HL-60 (cell line): ENCODE measurements at regions not wholly inside any gene's neighbourhood (a gene's known extent, or its start where the extent isn't known, plus 50 kb on each side); places are given as distances from the start of the nearest gene placed in this dataset.

Source experiments
- DNase-seq, 2 experiments: peaks; one replicate each; pipeline ENCODE4 v3.0.0-alpha.2; 2010 to 2020; ENCODE audit warnings: low read depth in 1 of 2, low spot score in 1 of 2
- H3K27ac ChIP-seq: fragments of 250-450 bp; sonication (Bioruptor Pico); replicated peaks from 2 replicates; pipeline ENCODE4 v1.5.1; 2020; ENCODE audit warnings: mild to moderate bottlenecking, moderate library complexity
- H3K27me3 ChIP-seq: fragments of 250-450 bp; sonication (Bioruptor Pico); 2 replicates; pipeline ENCODE4 v1.5.1; 2021; ENCODE audit warnings: mild to moderate bottlenecking, moderate library complexity; ENCODE audit not compliant: insufficient read depth, poor library complexity, severe bottlenecking
- H3K4me3 ChIP-seq: replicated peaks from 2 replicates; pipeline ENCODE4 v1.5.1; 2011; ENCODE audit warnings: mild to moderate bottlenecking, control low read depth, low read length; ENCODE audit not compliant: insufficient read depth
- CTCF ChIP-seq: IDR thresholded peaks from one replicate; pipeline ENCODE4 v1.5.1; 2011; ENCODE audit warnings: low read length, control low read depth, inconsistent platforms; ENCODE audit not compliant: insufficient read depth
- GABPA ChIP-seq: IDR thresholded peaks from 2 replicates; pipeline ENCODE4 v1.6.1; 2012; ENCODE audit warnings: low read depth
- POLR2AphosphoS5 ChIP-seq: IDR thresholded peaks from 2 replicates; pipeline ENCODE4 v1.6.1; 2012; ENCODE audit warnings: low read depth
- REST ChIP-seq: IDR thresholded peaks from 2 replicates; pipeline ENCODE4 v1.6.1; 2012; ENCODE audit warnings: low read depth; ENCODE audit not compliant: insufficient replicate concordance
- SPI1 ChIP-seq: IDR thresholded peaks from 2 replicates; pipeline ENCODE4 v1.6.1; 2012; ENCODE audit warnings: low read depth, mild to moderate bottlenecking, borderline replicate concordance

GRCh38 chr2:2668681-2669265 is 337.7 kb upstream of the MYT1L start:
- Histone ChIP-seq H3K27ac (no peak overlapping the region), H3K4me3 (no peak overlapping the region), H3K27me3 (no peaks in the 10 kb centered on the region)
- DNase-seq, result no peak
- TF ChIP-seq POLR2AphosphoS5 (no peak), REST (no peak), SPI1 (no peak), GABPA (no peak), CTCF (no peak)

- no peak overlapping the region for H3K4me3 ChIP-seq
- TF ChIP-seq SPI1 (no peak), CTCF (no peak), REST (no peak), GABPA (no peak), POLR2AphosphoS5 (no peak)
- no peak overlapping the region for H3K27ac ChIP-seq
- no peak for DNase-seq
- H3K27me3 ChIP-seq, result no peaks in the 10 kb centered on the region
Measured at GRCh38 chr2:2667690-2668089, 336.6 kb upstream of the MYT1L start.

GRCh38 chr2:2665834-2666133 is 334.7 kb upstream of the MYT1L start:
- no peak for TF ChIP-seq REST
- TF ChIP-seq POLR2AphosphoS5, result no peak
- TF ChIP-seq SPI1, result no peak
- no peak for TF ChIP-seq CTCF
- TF ChIP-seq GABPA, result no peak
- H3K27me3 ChIP-seq, result no peaks in the 10 kb centered on the region
- H3K4me3 ChIP-seq, result no peak overlapping the region
- no peak overlapping the region for H3K27ac ChIP-seq
- DNase-seq, result no peak
